Urinary bladder (tissue), 3 donors: ENCODE measurements at regions not wholly inside any gene's neighbourhood (a gene's known extent, or its start where the extent isn't known, plus 50 kb on each side); places are given as distances from the start of the nearest gene placed in this dataset.
A peak's percentile ranks its signal among the peaks of the same experiment; 100 is the strongest.

Experiments used
- DNase-seq: peaks from one replicate; pipeline ENCODE4 v3.0.0-alpha.2; 2015; ENCODE audit errors: extremely low spot score
- H3K27ac ChIP-seq: one replicate; pipeline ENCODE4 v1.5.1; 2013; ENCODE audit warnings: low read depth, mild to moderate bottlenecking, moderate library complexity
- H3K36me3 ChIP-seq: one replicate; pipeline ENCODE4 v1.6.1; 2013; ENCODE audit warnings: mild to moderate bottlenecking, moderate library complexity; ENCODE audit not compliant: insufficient read depth
- H3K4me1 ChIP-seq: one replicate; pipeline ENCODE4 v1.6.1; 2013; ENCODE audit warnings: mild to moderate bottlenecking, moderate library complexity; ENCODE audit not compliant: insufficient read depth
- H3K4me3 ChIP-seq: one replicate; pipeline ENCODE4 v1.5.1; 2013; ENCODE audit warnings: low read depth, low read length
- WGBS: extraction: QIAGEN DNeasy Blood & Tissue Kit; methylation state at CpG from one replicate; pipeline ENCODE4 v1.1.7; 2013; 5-methylcytosine and 5-hydroxymethylcytosine counted together
- donor health status: healthy with polysubstance abuse.
- donor health status: healthy.

DNA sequence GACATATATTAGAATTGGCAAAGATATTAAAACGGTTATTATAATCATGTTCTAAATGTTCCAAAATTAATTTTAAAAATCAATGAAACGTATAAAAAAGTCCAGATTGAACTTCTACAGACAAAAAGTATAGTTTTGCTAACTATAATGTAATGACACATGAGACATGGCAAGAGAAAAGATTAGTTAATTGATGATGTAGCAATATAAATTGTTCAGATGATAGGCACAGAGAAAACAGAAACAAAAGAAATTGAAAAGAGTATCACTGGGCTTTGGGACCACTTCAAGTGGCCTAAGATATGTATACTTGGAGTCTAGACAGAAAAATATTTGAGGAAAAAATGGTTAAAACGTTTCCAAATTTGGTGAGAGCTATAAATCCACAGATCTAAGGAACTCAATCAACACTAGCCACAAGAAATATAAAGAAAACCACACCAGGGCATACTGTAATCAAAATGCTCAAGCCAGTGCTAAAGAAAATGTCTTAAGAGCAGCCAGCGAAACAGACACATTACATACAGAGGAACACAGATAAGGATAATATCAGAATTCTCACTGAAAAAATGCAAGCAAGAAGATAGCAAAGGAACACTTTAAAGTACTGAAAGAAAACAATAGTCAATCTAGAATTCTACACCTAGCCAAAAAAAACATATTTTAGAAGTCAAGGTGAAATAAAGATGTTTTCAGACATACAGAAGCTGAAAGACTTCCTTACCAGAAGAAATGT, 172.6 kb upstream of the FOXQ1 start:
- 67% methylated on average over 4 of the region's 4 CpGs for WGBS
- no peak for DNase-seq

DNA sequence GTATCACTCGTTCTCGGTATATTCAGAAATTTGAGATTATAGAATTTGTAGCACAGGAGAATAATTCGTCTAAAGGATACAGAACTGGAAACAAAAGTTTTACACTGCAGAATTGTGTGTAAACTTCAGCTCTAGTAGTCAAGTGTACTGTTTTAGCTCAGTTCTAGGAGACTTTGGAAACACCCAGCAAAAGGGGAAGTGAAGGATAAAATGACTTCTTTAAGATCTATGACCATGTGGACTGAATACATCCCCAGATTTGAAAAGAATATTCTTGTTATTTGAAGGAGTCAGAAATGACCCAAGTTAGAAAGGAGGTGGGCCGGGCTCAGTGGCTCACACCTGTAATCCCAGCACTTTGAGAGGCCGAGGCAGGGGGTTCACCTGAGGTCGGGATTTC, 174.0 kb upstream of the FOXQ1 start:
- H3K4me3 ChIP-seq: no peak overlapping the region
- no peak for DNase-seq
- no peak overlapping the region for H3K27ac ChIP-seq
- no peaks in the 10 kb centered on the region for H3K4me1 ChIP-seq
- 92% methylated on average over 6 of the region's 6 CpGs for WGBS
- H3K36me3 ChIP-seq: no peaks in the 10 kb centered on the region

More for the DNA sequence above, 172.6 kb upstream of the FOXQ1 start:
- Histone ChIP-seq H3K36me3 (no peaks in the 10 kb centered on the region), H3K4me1 (no peaks in the 10 kb centered on the region), H3K4me3 (no peak overlapping the region), H3K27ac (no peak overlapping the region)

DNA sequence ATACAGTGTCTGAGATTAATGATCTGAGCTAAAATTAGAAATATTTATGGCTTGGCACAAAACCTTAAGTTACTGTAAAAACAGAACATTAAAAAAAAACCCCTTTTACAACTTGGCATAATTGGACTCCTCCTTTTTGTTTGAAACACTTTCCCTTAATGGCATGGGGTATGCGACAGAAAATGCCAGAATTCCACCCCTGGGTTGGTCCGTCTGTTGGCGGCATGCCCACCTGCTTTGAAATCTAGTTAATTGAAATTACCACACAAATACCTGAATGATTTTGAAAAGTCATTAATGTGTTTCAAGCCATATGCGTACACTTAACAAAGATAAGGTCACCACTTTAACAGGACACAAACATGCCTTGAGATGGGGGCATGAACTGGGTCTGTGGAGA, 175.1 kb upstream of the FOXQ1 start:
- Histone ChIP-seq H3K27ac (no peak overlapping the region), H3K4me1 (no peaks in the 10 kb centered on the region), H3K36me3 (no peaks in the 10 kb centered on the region), H3K4me3 (no peak overlapping the region)
- DNase-seq: no peak
- WGBS: 63% methylated on average over 4 of the region's 4 CpGs

DNA sequence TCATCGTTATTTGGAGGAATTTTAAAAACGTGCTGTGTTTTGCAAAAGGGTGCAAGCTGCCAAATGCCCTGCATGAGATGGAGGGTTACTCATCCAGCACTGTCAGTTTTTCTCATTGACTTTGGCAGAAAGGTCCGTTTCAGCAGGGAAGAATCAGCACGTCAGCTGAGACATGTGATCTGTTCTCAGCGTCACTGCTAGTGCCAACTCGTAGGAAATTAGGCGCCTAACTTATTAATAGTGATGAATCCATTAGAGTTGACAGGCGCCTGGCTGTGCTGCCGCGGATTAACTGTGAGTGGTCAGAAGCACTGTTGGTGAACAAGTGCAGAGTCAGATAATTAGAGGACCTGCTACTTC, 175.5 kb upstream of the FOXQ1 start:
- Histone ChIP-seq H3K27ac (no peak overlapping the region), H3K36me3 (no peaks in the 10 kb centered on the region), H3K4me3 (no peak overlapping the region), H3K4me1 (no peaks in the 10 kb centered on the region)
- no peak for DNase-seq
- 51% methylated on average over 10 of the region's 10 CpGs for WGBS

DNA sequence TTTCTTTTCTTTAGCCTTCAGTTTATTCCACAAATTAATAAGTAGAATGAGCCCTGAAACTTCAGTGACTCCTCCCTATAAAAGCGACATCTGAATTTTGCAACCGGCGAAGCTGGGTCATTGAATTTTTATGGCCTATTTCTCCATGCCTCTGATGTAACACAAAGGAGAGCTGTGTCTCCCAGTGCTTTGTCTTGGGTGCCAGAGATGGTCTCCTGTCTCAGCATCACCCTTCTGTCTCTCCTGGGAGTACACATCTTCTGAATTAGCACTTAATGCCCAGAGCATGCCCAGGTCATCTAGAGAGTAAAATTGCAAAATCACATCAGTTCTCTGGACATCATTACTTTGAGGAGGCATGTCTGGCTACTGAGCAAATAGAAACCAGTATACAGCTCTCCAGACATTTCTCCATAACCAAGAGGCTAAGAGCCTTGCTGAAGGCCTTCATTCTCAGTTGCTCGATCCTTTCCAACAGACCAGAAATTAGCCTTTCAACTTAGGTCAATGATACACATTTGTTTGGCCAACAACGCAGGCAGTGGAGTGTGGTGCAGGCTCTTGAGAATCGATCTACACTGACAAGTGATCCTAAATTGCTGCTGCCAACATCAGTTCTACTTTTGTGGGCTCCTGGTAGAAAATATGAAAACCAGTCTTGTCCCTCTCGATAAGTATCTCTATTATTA, 176.0 kb upstream of the FOXQ1 start:
- DNase-seq: no peak
- Histone ChIP-seq H3K4me3 (no peak overlapping the region), H3K4me1 (no peaks in the 10 kb centered on the region), H3K27ac (no peak overlapping the region), H3K36me3 (no peaks in the 10 kb centered on the region)
- 82% methylated on average over 7 of the region's 7 CpGs for WGBS

DNA sequence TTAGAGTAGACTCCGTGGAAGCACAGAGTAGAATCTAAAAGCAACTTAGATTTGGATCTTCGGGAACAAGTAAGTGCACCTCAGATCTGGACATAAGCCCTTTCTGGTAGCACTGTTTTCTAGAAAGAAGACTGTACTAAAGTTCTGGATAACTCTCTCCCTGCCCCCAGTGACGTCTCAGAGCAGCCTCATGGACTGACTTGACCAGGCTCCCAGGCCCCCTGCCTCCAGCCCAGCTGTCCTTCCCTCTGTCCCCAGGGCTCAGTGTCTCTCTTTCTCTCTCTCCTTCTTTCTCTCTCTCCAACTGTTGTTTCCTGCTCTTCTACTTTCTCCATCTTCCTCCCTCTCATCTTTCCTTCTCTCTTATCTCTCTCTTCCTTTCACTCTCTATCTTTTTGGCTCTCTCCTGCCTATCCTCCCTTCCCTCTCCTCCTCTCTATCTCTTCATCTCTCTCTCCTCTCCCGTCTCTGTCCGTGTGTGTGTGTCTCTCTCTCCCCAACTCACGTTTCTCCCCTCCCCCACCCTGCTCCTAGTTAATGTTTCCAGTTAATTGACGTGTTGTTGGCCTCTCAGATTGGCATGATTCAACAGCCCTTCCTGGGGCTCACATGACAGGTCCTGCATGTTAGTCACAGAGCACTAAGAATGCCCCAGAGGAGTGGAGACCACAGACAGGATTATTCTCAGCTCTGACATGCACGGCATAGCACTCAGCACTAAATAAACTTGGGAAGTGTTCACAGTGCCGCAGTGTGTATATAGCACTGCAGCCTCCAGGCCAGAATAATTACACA, 180.4 kb upstream of the FOXQ1 start:
- no peak overlapping the region for H3K27ac ChIP-seq
- H3K4me3 ChIP-seq: no peak overlapping the region
- no peaks in the 10 kb centered on the region for H3K4me1 ChIP-seq
- DNase-seq: peak; percentile 26
- H3K36me3 ChIP-seq: no peaks in the 10 kb centered on the region
- WGBS: 47% methylated on average over 9 of the region's 9 CpGs

DNA sequence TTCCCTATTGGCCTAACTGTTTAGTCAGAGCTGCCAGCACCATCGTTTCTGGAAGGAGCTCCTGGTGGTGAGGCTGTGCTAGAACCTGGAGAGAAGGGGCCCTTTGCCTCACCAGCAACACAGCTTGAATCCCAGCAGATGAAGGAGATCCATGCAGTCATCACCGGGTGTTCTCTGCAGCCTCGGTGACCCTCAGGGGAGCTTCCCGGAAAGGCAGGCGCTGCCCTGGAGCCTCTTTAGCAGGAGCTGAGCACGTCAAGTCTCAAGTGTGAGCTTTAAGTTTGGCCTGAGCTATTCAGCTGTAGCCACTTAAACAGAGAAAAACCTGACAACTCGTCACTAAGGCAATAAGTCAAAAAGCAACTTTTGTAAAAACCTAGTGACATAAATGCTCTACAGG, 181.2 kb upstream of the FOXQ1 start:
- no peak for DNase-seq
- Histone ChIP-seq H3K27ac (no peak overlapping the region), H3K36me3 (no peaks in the 10 kb centered on the region), H3K4me3 (no peak overlapping the region), H3K4me1 (no peaks in the 10 kb centered on the region)
- WGBS: 82% methylated on average over 7 of the region's 7 CpGs

DNA sequence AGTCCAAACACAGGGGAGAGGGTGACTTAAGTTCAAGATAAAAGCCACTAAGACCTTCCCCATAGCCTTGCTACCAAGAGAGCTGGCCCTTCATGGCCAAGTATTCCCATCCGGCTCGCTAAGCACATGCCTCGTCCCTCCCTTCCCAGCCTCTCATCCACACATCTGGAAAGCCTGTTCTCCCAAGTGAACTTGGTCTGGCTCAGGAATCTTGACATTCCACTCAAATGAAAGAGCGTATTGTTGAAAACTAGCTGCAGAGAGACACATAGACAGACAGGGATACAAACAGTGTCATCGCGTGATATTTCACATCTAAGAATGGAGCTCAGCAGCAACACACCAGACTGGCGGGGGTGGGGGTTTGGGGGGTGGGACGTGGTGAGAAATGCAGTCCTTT, 182.8 kb upstream of the FOXQ1 start:
- Histone ChIP-seq H3K4me1 (no peaks in the 10 kb centered on the region), H3K36me3 (no peaks in the 10 kb centered on the region), H3K27ac (no peak overlapping the region), H3K4me3 (no peak overlapping the region)
- DNase-seq: no peak
- 64% methylated on average over 8 of the region's 8 CpGs for WGBS

DNA sequence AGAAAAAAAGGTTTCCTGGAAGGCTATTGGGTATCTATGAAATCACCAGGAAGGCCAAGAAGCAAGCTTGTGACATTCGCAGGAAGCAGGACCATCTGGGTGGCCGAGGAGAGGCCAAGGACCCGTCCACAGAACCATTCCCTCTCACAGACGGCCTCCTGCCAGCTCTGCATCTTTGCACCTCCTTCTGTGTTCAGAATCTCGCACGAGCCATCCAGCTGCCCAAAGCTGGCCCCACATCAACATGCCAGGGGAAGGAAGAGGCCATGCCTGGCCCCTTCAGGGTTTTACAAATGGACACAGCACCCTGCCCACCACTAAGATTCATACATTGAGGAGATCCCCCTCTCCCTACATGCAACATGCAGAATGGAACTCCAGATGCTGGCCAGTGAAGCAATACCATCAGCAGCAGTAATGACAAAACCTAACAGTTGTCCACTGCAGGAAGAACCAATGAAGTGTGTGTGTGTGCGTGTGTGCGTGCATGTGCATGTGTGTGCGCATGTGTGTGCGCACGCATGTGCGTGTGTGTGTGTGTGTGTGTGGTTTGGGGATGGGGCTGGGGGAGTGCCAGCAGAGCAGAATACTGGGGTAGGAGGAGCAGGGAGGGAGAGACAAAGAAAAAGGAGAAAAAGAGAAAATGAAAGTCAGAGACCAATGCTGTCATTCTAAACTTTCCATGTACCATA, 184.2 kb upstream of the FOXQ1 start:
- Histone ChIP-seq H3K36me3 (no peaks in the 10 kb centered on the region), H3K4me1 (no peaks in the 10 kb centered on the region), H3K27ac (no peak overlapping the region), H3K4me3 (no peak overlapping the region)
- 92% methylated on average over 12 of the region's 12 CpGs for WGBS
- no peak for DNase-seq

DNA sequence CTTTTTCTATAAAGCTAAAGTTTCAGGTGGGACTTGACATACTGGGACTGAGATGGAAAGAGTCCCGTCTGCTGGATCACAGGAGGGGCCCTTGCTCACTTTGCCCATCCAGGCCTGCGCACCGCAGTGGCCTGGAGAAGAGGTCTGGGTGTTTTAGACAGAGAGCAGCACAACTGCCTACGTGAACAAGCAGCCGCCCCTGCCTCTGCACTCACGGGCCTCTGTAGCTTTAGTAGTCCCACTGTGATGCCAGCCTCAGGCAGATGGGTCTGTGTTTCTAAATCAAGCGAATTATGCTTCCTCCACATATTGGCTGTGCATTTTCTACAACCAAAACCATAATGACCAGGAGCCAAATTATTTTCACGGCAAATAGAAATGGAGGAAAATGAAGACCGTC, 184.8 kb upstream of the FOXQ1 start:
- WGBS: 93% methylated on average over 9 of the region's 9 CpGs
- Histone ChIP-seq H3K27ac (no peak overlapping the region), H3K36me3 (no peaks in the 10 kb centered on the region), H3K4me3 (no peak overlapping the region), H3K4me1 (no peaks in the 10 kb centered on the region)
- no peak for DNase-seq

DNA sequence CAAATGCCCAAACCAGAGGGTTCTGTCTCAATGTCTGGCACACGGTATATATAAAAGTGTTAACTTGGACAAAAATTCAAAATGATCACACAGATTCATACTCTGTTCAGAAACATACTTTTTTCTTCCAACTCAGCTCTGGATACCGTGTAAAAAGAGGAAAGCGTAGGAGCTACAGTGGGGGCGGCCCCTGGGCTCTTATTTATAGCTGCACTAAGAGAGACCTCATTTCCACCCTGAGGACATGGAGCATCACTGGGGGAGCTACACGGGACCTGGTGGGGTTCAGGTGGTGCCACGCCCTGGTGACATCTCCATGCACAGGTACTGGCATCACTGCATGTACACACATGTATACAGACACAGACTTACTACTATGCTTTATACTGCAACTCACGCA, 185.9 kb upstream of the FOXQ1 start:
- WGBS: 92% methylated on average over 7 of the region's 7 CpGs

DNA sequence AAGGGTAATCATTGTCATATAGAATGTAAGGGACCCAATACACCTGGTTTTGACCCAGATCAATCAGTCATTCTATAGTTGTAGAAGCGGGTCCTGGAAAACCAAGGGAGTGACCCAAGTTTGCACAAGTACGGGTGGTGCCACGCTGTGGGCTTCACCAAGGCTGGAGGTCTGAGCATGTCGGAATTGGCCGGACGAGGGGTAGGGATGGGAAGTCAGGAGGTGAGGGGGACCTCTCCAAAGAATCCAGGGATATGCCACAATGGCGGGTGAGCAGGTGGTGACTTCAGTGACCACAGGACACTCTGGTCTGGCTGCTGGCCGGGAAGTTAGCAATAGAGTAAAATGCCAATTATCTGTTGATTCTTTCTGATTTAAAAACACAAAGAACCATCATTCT, 186.6 kb upstream of the FOXQ1 start:
- Histone ChIP-seq H3K4me3 (no peak overlapping the region), H3K4me1 (no peaks in the 10 kb centered on the region), H3K27ac (no peak overlapping the region), H3K36me3 (no peaks in the 10 kb centered on the region)
- WGBS: 94% methylated on average over 8 of the region's 8 CpGs
- no peak for DNase-seq

More for the DNA sequence above, 185.9 kb upstream of the FOXQ1 start:
- Histone ChIP-seq H3K27ac (no peak overlapping the region), H3K36me3 (no peaks in the 10 kb centered on the region), H3K4me3 (no peak overlapping the region), H3K4me1 (no peaks in the 10 kb centered on the region)
- no peak for DNase-seq

DNA sequence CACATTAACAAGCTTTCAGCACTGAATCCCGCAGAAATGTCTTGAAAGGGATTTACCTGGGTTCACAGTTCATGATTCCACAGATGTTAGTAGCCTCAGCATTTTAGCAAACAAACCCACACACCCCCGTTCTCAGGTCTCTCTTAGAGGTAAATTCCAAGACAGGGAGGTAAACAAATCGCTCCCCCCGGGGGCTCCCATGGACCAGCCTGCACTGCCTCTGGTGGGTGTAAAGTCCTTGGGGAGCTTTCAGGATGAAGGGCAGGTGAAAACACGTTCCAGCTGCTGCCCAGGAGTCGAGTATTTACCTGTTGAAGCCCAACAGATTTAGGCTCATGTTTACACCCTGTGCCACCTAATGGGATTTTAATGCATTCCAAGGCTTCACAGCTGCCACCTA, 187.0 kb upstream of the FOXQ1 start:
- DNase-seq: no peak
- no peak overlapping the region for H3K4me3 ChIP-seq
- H3K27ac ChIP-seq: no peak overlapping the region
- WGBS: 65% methylated on average over 6 of the region's 6 CpGs
- H3K36me3 ChIP-seq: no peaks in the 10 kb centered on the region
- no peaks in the 10 kb centered on the region for H3K4me1 ChIP-seq
